CD14-positive monocyte (primary cell): ENCODE measurements at regions not wholly inside any gene's neighbourhood (a gene's known extent, or its start where the extent isn't known, plus 50 kb on each side); places are given as distances from the start of the nearest gene placed in this dataset.

Experiments
- DNase-seq, 3 donors: peaks; one replicate each; pipeline ENCODE4 v3.0.0-alpha.2; 2011 to 2022
- H2AFZ ChIP-seq: 2 replicates; pipeline ENCODE4 v1.6.0; 2012; ENCODE audit warnings: mild to moderate bottlenecking, low read depth, low read length, inconsistent platforms; ENCODE audit not compliant: insufficient read depth, poor library complexity, severe bottlenecking
- H3K27ac ChIP-seq, 2 donors: 1 replicate in 1 of 2; 2 replicates in 1 of 2; pipeline ENCODE4 v1.5.1; 2012 to 2013; ENCODE audit warnings: low read length in 2 of 2, control low read depth in 1 of 2, inconsistent platforms in 1 of 2, low read depth in 1 of 2, mild to moderate bottlenecking in 1 of 2
- H3K27me3 ChIP-seq, 2 donors: one replicate each; pipeline versions ENCODE4 v1.6.0 to v1.6.1; 2011 to 2013; ENCODE audit warnings: low read length in 2 of 2; ENCODE audit not compliant: control insufficient read depth in 2 of 2, insufficient read depth in 2 of 2
- H3K36me3 ChIP-seq, 2 donors: replicated peaks in 1 of 2; 1 replicate in 1 of 2; 2 replicates in 1 of 2; pipeline versions ENCODE4 v1.5.1 to v1.6.1; 2012 to 2013; ENCODE audit warnings: low read length in 2 of 2, control low read depth in 1 of 2, inconsistent platforms in 1 of 2, mild to moderate bottlenecking in 1 of 2; ENCODE audit not compliant: insufficient read depth in 2 of 2, control insufficient read depth in 1 of 2
- H3K4me1 ChIP-seq, 2 donors: 1 replicate in 1 of 2; 2 replicates in 1 of 2; pipeline versions ENCODE4 v1.5.1 to v1.6.1; 2012 to 2013; ENCODE audit warnings: low read length in 2 of 2, control low read depth in 1 of 2, inconsistent platforms in 1 of 2, mild to moderate bottlenecking in 1 of 2, moderate library complexity in 1 of 2; ENCODE audit not compliant: insufficient read depth in 2 of 2, control insufficient read depth in 1 of 2
- H3K4me2 ChIP-seq: replicated peaks from 2 replicates; pipeline ENCODE3; 2012; ENCODE audit warnings: low read length, moderate library complexity, mild to moderate bottlenecking; ENCODE audit not compliant: poor library complexity, severe bottlenecking; ENCODE audit errors: extremely low read depth
- H3K4me3 ChIP-seq, 3 experiments: fragments of 200-600 bp in 1 of 3; sonication (generic) in 1 of 3; replicated peaks in 1 of 3; 1 replicate in 2 of 3; 2 replicates in 1 of 3; pipeline ENCODE4 v1.5.1; 2011 to 2013; ENCODE audit warnings: low read length in 3 of 3, mild to moderate bottlenecking in 3 of 3, control low read depth in 2 of 3, low read depth in 2 of 3, inconsistent platforms in 1 of 3, moderate library complexity in 1 of 3
- H3K79me2 ChIP-seq: 2 replicates; pipeline ENCODE4 v1.6.0; 2012; ENCODE audit warnings: mild to moderate bottlenecking, control low read depth, inconsistent platforms, low read length, moderate library complexity; ENCODE audit not compliant: insufficient read depth
- H3K9ac ChIP-seq: 2 replicates; pipeline ENCODE4 v1.6.0; 2017; ENCODE audit warnings: low read length, mild to moderate bottlenecking; ENCODE audit not compliant: insufficient read depth, poor library complexity, severe bottlenecking
- H3K9me3 ChIP-seq, 2 donors: replicated peaks in 1 of 2; 1 replicate in 1 of 2; 2 replicates in 1 of 2; pipeline versions ENCODE4 v1.5.1 to v1.6.1; 2012 to 2013; ENCODE audit warnings: low read length in 2 of 2, control low read depth in 1 of 2; ENCODE audit not compliant: control insufficient read depth in 1 of 2, insufficient read depth in 1 of 2
- H4K20me1 ChIP-seq: 2 replicates; pipeline ENCODE4 v1.6.0; 2012; ENCODE audit warnings: mild to moderate bottlenecking, low read length, control low read depth, moderate library complexity; ENCODE audit not compliant: insufficient read depth
- H3K27ac Mint-ChIP-seq, 7 donors: one replicate each; pipeline ENCODE4 v1.8.0; 2020; ENCODE audit warnings: mild to moderate bottlenecking in 7 of 7, mixed read lengths in 7 of 7, moderate library complexity in 6 of 7, inconsistent platforms in 2 of 7
- H3K27me3 Mint-ChIP-seq, 3 donors: one replicate each; pipeline ENCODE4 v1.8.0; 2021 to 2022; ENCODE audit warnings: low read depth in 3 of 3, mild to moderate bottlenecking in 3 of 3, mixed read lengths in 3 of 3, moderate library complexity in 3 of 3, inconsistent platforms in 1 of 3
- H3K36me3 Mint-ChIP-seq, 2 donors: one replicate each; pipeline ENCODE4 v1.8.0; 2020; ENCODE audit warnings: mixed read lengths in 2 of 2, inconsistent platforms in 1 of 2, mild to moderate bottlenecking in 1 of 2
- H3K4me1 Mint-ChIP-seq: one replicate; pipeline ENCODE4 v1.8.0; 2020; ENCODE audit warnings: mild to moderate bottlenecking, mixed read lengths
- H3K4me3 Mint-ChIP-seq, 2 donors: one replicate each; pipeline ENCODE4 v1.8.0; 2020; ENCODE audit warnings: mild to moderate bottlenecking in 2 of 2, mixed read lengths in 2 of 2, moderate library complexity in 1 of 2
- H3K9me3 Mint-ChIP-seq, 7 donors: one replicate each; pipeline ENCODE4 v1.8.0; 2020 to 2022; ENCODE audit warnings: mixed read lengths in 7 of 7, mild to moderate bottlenecking in 6 of 7, moderate library complexity in 6 of 7, inconsistent platforms in 2 of 7
- WGBS: methylation state at CpG from one replicate; pipeline ENCODE4 v1.1.5; 2013; ENCODE audit warnings: missing lambda C conversion rate; ENCODE audit not compliant: insufficient coverage; 5-methylcytosine and 5-hydroxymethylcytosine counted together
- intact Hi-C, 2 donors: fragments of 100-400 bp; cut with micrococcal nuclease; formaldehyde crosslinking; loops; one replicate each; pipeline versions ENCODE4 v1.15.0 to v1.15.1; 2023
- TF ChIP-seq, protein P1 (sequence below): fragments of 200-600 bp; IDR thresholded peaks from one replicate; pipeline ENCODE4 v1.8.0; 2022; ENCODE audit warnings: antibody characterized with exemption, mild to moderate bottlenecking

GRCh38 chr18:25630682-25631081, 278.7 kb upstream of the ZNF521 start:
- no peak overlapping the region for H3K9ac ChIP-seq
- no peaks in the 10 kb centered on the region for H3K36me3 ChIP-seq
- Mint-ChIP-seq H3K27me3 (peaks cover 0 to 3% (median 0%) of the 10 kb centered on the region in 3 donors), H3K9me3 (peaks cover 13 to 30% (median 24%) of the 10 kb centered on the region in 7 donors), H3K36me3 (no peaks in the 10 kb centered on the region), H3K4me3 (no peak overlapping the region), H3K27ac (no peak overlapping the region), H3K4me1 (no peaks in the 10 kb centered on the region)
- H2AFZ ChIP-seq: no peak overlapping the region
- DNase-seq: no peak
- TF ChIP-seq, protein P1, sequence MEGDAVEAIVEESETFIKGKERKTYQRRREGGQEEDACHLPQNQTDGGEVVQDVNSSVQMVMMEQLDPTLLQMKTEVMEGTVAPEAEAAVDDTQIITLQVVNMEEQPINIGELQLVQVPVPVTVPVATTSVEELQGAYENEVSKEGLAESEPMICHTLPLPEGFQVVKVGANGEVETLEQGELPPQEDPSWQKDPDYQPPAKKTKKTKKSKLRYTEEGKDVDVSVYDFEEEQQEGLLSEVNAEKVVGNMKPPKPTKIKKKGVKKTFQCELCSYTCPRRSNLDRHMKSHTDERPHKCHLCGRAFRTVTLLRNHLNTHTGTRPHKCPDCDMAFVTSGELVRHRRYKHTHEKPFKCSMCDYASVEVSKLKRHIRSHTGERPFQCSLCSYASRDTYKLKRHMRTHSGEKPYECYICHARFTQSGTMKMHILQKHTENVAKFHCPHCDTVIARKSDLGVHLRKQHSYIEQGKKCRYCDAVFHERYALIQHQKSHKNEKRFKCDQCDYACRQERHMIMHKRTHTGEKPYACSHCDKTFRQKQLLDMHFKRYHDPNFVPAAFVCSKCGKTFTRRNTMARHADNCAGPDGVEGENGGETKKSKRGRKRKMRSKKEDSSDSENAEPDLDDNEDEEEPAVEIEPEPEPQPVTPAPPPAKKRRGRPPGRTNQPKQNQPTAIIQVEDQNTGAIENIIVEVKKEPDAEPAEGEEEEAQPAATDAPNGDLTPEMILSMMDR: no peak
- H3K27me3 ChIP-seq: no peaks in the 10 kb centered on the region
- no peaks in the 10 kb centered on the region for H3K4me1 ChIP-seq
- intact Hi-C loops: no loop called here
- H3K27ac ChIP-seq: no peak overlapping the region
- H3K79me2 ChIP-seq: no peaks in the 10 kb centered on the region
- no peak overlapping the region for H3K4me3 ChIP-seq
- no peaks in the 10 kb centered on the region for H4K20me1 ChIP-seq
- H3K9me3 ChIP-seq: peaks cover 14 to 17% of the 10 kb centered on the region in 2 donors
- no peak overlapping the region for H3K4me2 ChIP-seq

DNA sequence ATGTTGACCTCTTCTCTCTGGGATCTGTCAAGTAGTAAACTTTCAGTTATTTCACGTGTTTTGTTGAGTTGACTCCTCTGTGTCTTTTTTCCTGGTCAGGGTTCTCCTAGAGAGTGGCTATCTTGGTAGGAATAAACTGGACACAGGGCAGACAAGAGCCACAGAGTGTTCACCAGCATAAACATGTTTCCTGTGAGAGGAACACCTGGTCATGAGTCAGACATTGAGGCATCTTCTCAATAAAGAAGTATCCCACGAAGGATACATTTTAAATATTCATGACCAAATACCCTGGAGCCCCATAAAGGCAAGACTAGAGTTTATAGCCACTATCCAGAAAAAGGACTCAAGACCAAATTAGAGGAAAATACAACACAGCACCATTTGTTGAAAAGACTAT, 269.7 kb upstream of the ZNF521 start:
- no peak overlapping the region for H3K27ac ChIP-seq
- no peaks in the 10 kb centered on the region for H3K36me3 ChIP-seq
- no peak overlapping the region for H3K27ac Mint-ChIP-seq
- H2AFZ ChIP-seq: no peak overlapping the region
- no peak overlapping the region for H3K4me3 Mint-ChIP-seq
- H3K27me3 ChIP-seq: no peaks in the 10 kb centered on the region
- no peaks in the 10 kb centered on the region for H3K79me2 ChIP-seq
- 100% methylated on average over 2 of the region's 2 CpGs for WGBS
- no peaks in the 10 kb centered on the region for H3K4me1 ChIP-seq
- no peaks in the 10 kb centered on the region for H3K27me3 Mint-ChIP-seq
- peaks cover 4 to 8% of the 10 kb centered on the region in 2 donors for H3K9me3 ChIP-seq
- no peaks in the 10 kb centered on the region for H3K4me1 Mint-ChIP-seq
- no peak for DNase-seq
- H3K9ac ChIP-seq: no peak overlapping the region
- intact Hi-C loops: no loop called here
- H4K20me1 ChIP-seq: no peaks in the 10 kb centered on the region
- peaks cover 6 to 23% (median 10%) of the 10 kb centered on the region in 7 donors for H3K9me3 Mint-ChIP-seq
- TF ChIP-seq, protein P1: no peak
- H3K4me2 ChIP-seq: no peak overlapping the region
- no peaks in the 10 kb centered on the region for H3K36me3 Mint-ChIP-seq
- H3K4me3 ChIP-seq: no peak overlapping the region
